WTC11 (cell line): ENCODE measurements at regions not wholly inside any gene's neighbourhood (a gene's known extent, or its start where the extent isn't known, plus 50 kb on each side); places are given as distances from the start of the nearest gene placed in this dataset.

Experiments
- ATAC-seq: fragments of 200-7000 bp; cut with Tn5 transposase; 2 replicates; pipeline ENCODE4 v1.10.0; 2021; ENCODE audit warnings: mild to moderate bottlenecking, moderate library complexity
- CTCF ChIA-PET: fragments of 300-600 bp; sonication (Branson Sonifier 250); formaldehyde crosslinking; loops from one replicate; lab custom pipeline; 2021; ENCODE audit warnings: antibody characterized with exemption; lab: Charles Lee
- POLR2A ChIA-PET: fragments of 350-600 bp; sonication (Branson Sonifier 250); formaldehyde crosslinking; loops from one replicate; lab custom pipeline; 2021; ENCODE audit warnings: antibody characterized with exemption; lab: Charles Lee
- DNase-seq: peaks from one replicate; pipeline ENCODE4 v3.0.0; 2021; ENCODE audit warnings: low spot score
- H3K27ac Mint-ChIP-seq: 2 replicates; pipeline ENCODE4 v1.8.0; 2021; ENCODE audit warnings: mixed read lengths
- H3K27me3 Mint-ChIP-seq: 2 replicates; pipeline ENCODE4 v1.8.0; 2021; ENCODE audit warnings: low read depth, mild to moderate bottlenecking, moderate library complexity, mixed read lengths
- H3K36me3 Mint-ChIP-seq: 2 replicates; pipeline ENCODE4 v1.8.0; 2021; ENCODE audit warnings: mixed read lengths
- H3K4me1 Mint-ChIP-seq: 2 replicates; pipeline ENCODE4 v1.8.0; 2022; ENCODE audit warnings: mixed read lengths
- H3K4me3 Mint-ChIP-seq: 2 replicates; pipeline ENCODE4 v1.8.0; 2021; ENCODE audit warnings: mild to moderate bottlenecking, moderate library complexity, mixed read lengths
- H3K9me3 Mint-ChIP-seq: 2 replicates; pipeline ENCODE4 v1.8.0; 2021; ENCODE audit warnings: mixed read lengths
- CREM ChIP-seq: sonication (generic); formaldehyde crosslinking; IDR thresholded peaks from 2 replicates; pipeline ENCODE4 v1.8.1; 2022; ENCODE audit warnings: mild to moderate bottlenecking, missing genetic modification reagents, moderate library complexity
- ELF4 ChIP-seq: sonication (generic); formaldehyde crosslinking; IDR thresholded peaks from 2 replicates; pipeline ENCODE4 v1.8.1; 2022; ENCODE audit warnings: low read depth, mild to moderate bottlenecking, moderate library complexity, missing genetic modification reagents
- ETV6 ChIP-seq: sonication (generic); formaldehyde crosslinking; IDR thresholded peaks from 2 replicates; pipeline ENCODE4 v1.8.1; 2022; ENCODE audit warnings: mild to moderate bottlenecking, missing genetic modification reagents
- FOXK1 ChIP-seq: sonication (generic); formaldehyde crosslinking; IDR thresholded peaks from 2 replicates; pipeline ENCODE4 v1.8.0; 2022; ENCODE audit warnings: mild to moderate bottlenecking, moderate library complexity, missing genetic modification reagents
- FOXP1 ChIP-seq: sonication (generic); formaldehyde crosslinking; IDR thresholded peaks from 2 replicates; pipeline ENCODE4 v1.8.0; 2022; ENCODE audit warnings: missing genetic modification reagents, mild to moderate bottlenecking, moderate library complexity, borderline replicate concordance
- JAZF1 ChIP-seq: fragments of 250-450 bp; sonication (Bioruptor Pico); IDR thresholded peaks from 2 replicates; pipeline ENCODE4 v1.9.0; 2021; ENCODE audit warnings: moderate library complexity, mild to moderate bottlenecking, inconsistent platforms
- NFYB ChIP-seq: sonication (generic); formaldehyde crosslinking; conservative IDR thresholded peaks from 2 replicates; pipeline ENCODE4 v1.8.0; 2022; ENCODE audit warnings: low read depth, missing genetic modification reagents
- NR2C2 ChIP-seq: sonication (generic); formaldehyde crosslinking; IDR thresholded peaks from 2 replicates; pipeline ENCODE4 v1.8.0; 2022; ENCODE audit warnings: mild to moderate bottlenecking, missing genetic modification reagents
- PRRX2 ChIP-seq: fragments of 250-450 bp; sonication (Bioruptor Pico); IDR thresholded peaks from 2 replicates; pipeline ENCODE4 v1.8.0; 2021; ENCODE audit warnings: mild to moderate bottlenecking
- TEAD4 ChIP-seq: sonication (generic); formaldehyde crosslinking; IDR thresholded peaks from 2 replicates; pipeline ENCODE4 v1.8.0; 2022; ENCODE audit warnings: mild to moderate bottlenecking, missing genetic modification reagents
- TF ChIP-seq, protein P1 (sequence below): sonication (generic); formaldehyde crosslinking; IDR thresholded peaks from 2 replicates; pipeline ENCODE4 v1.8.1; 2023; ENCODE audit warnings: mild to moderate bottlenecking, missing genetic modification reagents, borderline replicate concordance
- TF ChIP-seq, protein P2 (sequence below): sonication (generic); formaldehyde crosslinking; IDR thresholded peaks from 2 replicates; pipeline ENCODE4 v1.8.1; 2023; ENCODE audit warnings: mild to moderate bottlenecking, missing genetic modification reagents
- TF ChIP-seq, protein P3 (sequence below): sonication (generic); formaldehyde crosslinking; IDR thresholded peaks from 2 replicates; pipeline ENCODE4 v1.8.0; 2022; ENCODE audit warnings: mild to moderate bottlenecking, missing genetic modification reagents
- TF ChIP-seq, protein P4 (sequence below): sonication (generic); formaldehyde crosslinking; IDR thresholded peaks from 2 replicates; pipeline ENCODE4 v1.8.1; 2022; ENCODE audit warnings: mild to moderate bottlenecking, moderate library complexity, missing genetic modification reagents
- TF ChIP-seq, protein P5 (sequence below): sonication (generic); formaldehyde crosslinking; IDR thresholded peaks from 2 replicates; pipeline ENCODE4 v1.8.0; 2022; ENCODE audit warnings: mild to moderate bottlenecking, missing genetic modification reagents
- TF ChIP-seq, protein P6 (sequence below): fragments of 250-450 bp; sonication (Bioruptor Pico); conservative IDR thresholded peaks from 2 replicates; pipeline ENCODE4 v1.9.0; 2021; ENCODE audit warnings: mild to moderate bottlenecking
- TF ChIP-seq, protein P7 (sequence below): sonication (generic); formaldehyde crosslinking; IDR thresholded peaks from 2 replicates; pipeline ENCODE4 v1.8.1; 2023; ENCODE audit warnings: mild to moderate bottlenecking, missing genetic modification reagents
- TF ChIP-seq, protein P8 (sequence below): sonication (generic); formaldehyde crosslinking; conservative IDR thresholded peaks from 2 replicates; pipeline ENCODE4 v1.8.1; 2022; ENCODE audit warnings: mild to moderate bottlenecking, missing genetic modification reagents
- TF ChIP-seq, protein P9 (sequence below): fragments of 250-450 bp; sonication (Bioruptor Pico); IDR thresholded peaks from 2 replicates; pipeline ENCODE4 v1.9.0; 2021; ENCODE audit warnings: mild to moderate bottlenecking, borderline replicate concordance

DNA sequence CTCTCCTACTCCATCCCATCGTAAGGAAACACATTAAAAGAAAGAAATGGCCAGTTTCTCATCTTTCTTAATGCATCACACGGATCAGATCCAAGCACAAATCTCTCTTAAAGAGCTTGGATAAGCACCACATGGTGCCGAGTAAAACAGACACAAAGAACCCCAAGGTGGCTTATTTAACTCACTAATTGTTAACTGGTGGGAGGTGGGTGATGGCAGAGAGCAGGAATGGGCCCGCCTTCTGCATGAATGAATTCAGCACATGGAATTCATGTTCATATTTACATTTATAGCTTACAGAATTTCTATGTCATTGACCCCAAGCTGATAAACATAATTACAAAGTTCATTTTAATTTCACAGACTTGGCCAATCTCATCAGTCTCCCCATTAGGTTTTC is 89.9 kb downstream of the MZT1 start:
- TF ChIP-seq, protein P1, sequence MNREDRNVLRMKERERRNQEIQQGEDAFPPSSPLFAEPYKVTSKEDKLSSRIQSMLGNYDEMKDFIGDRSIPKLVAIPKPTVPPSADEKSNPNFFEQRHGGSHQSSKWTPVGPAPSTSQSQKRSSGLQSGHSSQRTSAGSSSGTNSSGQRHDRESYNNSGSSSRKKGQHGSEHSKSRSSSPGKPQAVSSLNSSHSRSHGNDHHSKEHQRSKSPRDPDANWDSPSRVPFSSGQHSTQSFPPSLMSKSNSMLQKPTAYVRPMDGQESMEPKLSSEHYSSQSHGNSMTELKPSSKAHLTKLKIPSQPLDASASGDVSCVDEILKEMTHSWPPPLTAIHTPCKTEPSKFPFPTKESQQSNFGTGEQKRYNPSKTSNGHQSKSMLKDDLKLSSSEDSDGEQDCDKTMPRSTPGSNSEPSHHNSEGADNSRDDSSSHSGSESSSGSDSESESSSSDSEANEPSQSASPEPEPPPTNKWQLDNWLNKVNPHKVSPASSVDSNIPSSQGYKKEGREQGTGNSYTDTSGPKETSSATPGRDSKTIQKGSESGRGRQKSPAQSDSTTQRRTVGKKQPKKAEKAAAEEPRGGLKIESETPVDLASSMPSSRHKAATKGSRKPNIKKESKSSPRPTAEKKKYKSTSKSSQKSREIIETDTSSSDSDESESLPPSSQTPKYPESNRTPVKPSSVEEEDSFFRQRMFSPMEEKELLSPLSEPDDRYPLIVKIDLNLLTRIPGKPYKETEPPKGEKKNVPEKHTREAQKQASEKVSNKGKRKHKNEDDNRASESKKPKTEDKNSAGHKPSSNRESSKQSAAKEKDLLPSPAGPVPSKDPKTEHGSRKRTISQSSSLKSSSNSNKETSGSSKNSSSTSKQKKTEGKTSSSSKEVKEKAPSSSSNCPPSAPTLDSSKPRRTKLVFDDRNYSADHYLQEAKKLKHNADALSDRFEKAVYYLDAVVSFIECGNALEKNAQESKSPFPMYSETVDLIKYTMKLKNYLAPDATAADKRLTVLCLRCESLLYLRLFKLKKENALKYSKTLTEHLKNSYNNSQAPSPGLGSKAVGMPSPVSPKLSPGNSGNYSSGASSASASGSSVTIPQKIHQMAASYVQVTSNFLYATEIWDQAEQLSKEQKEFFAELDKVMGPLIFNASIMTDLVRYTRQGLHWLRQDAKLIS (CRISPR knock-in tag): no peak
- TF ChIP-seq TEAD4 (CRISPR knock-in tag) (no peak), FOXK1 (CRISPR knock-in tag) (no peak), PRRX2 (CRISPR knock-in tag) (no peak), ELF4 (CRISPR knock-in tag) (no peak), CREM (CRISPR knock-in tag) (no peak), JAZF1 (no peak), FOXP1 (CRISPR knock-in tag) (no peak), NR2C2 (CRISPR knock-in tag) (no peak), NFYB (CRISPR knock-in tag) (no peak), ETV6 (CRISPR knock-in tag) (no peak)
- TF ChIP-seq, protein P2, sequence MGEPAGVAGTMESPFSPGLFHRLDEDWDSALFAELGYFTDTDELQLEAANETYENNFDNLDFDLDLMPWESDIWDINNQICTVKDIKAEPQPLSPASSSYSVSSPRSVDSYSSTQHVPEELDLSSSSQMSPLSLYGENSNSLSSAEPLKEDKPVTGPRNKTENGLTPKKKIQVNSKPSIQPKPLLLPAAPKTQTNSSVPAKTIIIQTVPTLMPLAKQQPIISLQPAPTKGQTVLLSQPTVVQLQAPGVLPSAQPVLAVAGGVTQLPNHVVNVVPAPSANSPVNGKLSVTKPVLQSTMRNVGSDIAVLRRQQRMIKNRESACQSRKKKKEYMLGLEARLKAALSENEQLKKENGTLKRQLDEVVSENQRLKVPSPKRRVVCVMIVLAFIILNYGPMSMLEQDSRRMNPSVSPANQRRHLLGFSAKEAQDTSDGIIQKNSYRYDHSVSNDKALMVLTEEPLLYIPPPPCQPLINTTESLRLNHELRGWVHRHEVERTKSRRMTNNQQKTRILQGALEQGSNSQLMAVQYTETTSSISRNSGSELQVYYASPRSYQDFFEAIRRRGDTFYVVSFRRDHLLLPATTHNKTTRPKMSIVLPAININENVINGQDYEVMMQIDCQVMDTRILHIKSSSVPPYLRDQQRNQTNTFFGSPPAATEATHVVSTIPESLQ (CRISPR knock-in tag): no peak
- TF ChIP-seq, protein P3, sequence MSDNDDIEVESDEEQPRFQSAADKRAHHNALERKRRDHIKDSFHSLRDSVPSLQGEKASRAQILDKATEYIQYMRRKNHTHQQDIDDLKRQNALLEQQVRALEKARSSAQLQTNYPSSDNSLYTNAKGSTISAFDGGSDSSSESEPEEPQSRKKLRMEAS (CRISPR knock-in tag): no peak
- TF ChIP-seq, protein P4, sequence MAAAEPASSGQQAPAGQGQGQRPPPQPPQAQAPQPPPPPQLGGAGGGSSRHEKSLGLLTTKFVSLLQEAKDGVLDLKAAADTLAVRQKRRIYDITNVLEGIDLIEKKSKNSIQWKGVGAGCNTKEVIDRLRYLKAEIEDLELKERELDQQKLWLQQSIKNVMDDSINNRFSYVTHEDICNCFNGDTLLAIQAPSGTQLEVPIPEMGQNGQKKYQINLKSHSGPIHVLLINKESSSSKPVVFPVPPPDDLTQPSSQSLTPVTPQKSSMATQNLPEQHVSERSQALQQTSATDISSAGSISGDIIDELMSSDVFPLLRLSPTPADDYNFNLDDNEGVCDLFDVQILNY (CRISPR knock-in tag): no peak
- TF ChIP-seq, protein P5, sequence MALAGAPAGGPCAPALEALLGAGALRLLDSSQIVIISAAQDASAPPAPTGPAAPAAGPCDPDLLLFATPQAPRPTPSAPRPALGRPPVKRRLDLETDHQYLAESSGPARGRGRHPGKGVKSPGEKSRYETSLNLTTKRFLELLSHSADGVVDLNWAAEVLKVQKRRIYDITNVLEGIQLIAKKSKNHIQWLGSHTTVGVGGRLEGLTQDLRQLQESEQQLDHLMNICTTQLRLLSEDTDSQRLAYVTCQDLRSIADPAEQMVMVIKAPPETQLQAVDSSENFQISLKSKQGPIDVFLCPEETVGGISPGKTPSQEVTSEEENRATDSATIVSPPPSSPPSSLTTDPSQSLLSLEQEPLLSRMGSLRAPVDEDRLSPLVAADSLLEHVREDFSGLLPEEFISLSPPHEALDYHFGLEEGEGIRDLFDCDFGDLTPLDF: no peak
- TF ChIP-seq, protein P6, sequence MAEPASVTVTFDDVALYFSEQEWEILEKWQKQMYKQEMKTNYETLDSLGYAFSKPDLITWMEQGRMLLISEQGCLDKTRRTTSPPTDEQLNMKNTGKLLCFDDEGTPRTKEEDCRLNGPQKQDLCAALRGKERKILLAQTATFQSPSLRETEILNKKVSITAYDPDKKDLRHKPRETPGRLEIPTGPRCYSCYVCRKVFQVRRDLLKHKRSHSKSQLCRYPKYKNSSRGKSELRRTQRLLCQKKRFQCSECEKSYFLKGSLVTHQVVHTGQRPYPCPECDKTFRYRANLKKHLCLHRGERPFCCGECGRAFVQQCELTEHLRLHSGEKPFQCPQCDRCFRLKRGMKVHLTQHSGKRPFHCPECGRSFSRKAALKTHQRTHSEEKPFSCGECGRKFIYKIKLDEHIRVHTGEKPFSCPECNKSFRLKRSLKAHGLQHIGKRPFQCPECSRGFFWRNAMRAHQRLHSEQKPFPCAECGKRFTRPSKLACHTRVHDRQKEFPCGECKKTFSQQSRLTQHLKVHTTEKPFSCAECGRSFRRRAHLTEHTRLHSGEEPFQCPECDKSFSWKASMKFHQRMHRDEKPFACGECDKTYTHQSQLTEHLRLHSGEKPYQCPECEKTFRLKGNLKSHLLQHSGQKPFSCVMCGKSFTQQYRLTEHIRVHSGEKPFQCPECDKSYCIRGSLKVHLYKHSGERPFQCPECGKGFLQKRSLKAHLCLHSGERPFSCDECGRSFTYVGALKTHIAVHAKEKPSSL (CRISPR knock-in tag): no peak
- TF ChIP-seq, protein P7, sequence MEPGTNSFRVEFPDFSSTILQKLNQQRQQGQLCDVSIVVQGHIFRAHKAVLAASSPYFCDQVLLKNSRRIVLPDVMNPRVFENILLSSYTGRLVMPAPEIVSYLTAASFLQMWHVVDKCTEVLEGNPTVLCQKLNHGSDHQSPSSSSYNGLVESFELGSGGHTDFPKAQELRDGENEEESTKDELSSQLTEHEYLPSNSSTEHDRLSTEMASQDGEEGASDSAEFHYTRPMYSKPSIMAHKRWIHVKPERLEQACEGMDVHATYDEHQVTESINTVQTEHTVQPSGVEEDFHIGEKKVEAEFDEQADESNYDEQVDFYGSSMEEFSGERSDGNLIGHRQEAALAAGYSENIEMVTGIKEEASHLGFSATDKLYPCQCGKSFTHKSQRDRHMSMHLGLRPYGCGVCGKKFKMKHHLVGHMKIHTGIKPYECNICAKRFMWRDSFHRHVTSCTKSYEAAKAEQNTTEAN (CRISPR knock-in tag): no peak
- TF ChIP-seq, protein P8, sequence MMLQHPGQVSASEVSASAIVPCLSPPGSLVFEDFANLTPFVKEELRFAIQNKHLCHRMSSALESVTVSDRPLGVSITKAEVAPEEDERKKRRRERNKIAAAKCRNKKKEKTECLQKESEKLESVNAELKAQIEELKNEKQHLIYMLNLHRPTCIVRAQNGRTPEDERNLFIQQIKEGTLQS (CRISPR knock-in tag): no peak
- TF ChIP-seq, protein P9, sequence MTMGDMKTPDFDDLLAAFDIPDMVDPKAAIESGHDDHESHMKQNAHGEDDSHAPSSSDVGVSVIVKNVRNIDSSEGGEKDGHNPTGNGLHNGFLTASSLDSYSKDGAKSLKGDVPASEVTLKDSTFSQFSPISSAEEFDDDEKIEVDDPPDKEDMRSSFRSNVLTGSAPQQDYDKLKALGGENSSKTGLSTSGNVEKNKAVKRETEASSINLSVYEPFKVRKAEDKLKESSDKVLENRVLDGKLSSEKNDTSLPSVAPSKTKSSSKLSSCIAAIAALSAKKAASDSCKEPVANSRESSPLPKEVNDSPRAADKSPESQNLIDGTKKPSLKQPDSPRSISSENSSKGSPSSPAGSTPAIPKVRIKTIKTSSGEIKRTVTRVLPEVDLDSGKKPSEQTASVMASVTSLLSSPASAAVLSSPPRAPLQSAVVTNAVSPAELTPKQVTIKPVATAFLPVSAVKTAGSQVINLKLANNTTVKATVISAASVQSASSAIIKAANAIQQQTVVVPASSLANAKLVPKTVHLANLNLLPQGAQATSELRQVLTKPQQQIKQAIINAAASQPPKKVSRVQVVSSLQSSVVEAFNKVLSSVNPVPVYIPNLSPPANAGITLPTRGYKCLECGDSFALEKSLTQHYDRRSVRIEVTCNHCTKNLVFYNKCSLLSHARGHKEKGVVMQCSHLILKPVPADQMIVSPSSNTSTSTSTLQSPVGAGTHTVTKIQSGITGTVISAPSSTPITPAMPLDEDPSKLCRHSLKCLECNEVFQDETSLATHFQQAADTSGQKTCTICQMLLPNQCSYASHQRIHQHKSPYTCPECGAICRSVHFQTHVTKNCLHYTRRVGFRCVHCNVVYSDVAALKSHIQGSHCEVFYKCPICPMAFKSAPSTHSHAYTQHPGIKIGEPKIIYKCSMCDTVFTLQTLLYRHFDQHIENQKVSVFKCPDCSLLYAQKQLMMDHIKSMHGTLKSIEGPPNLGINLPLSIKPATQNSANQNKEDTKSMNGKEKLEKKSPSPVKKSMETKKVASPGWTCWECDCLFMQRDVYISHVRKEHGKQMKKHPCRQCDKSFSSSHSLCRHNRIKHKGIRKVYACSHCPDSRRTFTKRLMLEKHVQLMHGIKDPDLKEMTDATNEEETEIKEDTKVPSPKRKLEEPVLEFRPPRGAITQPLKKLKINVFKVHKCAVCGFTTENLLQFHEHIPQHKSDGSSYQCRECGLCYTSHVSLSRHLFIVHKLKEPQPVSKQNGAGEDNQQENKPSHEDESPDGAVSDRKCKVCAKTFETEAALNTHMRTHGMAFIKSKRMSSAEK (CRISPR knock-in tag): no peak
- no peaks in the 10 kb centered on the region for H3K27me3 Mint-ChIP-seq
- H3K4me3 Mint-ChIP-seq: no peak overlapping the region
- peaks cover 29% of the 10 kb centered on the region for H3K4me1 Mint-ChIP-seq
- DNase-seq: no peak
- no peaks in the 10 kb centered on the region for H3K9me3 Mint-ChIP-seq
- ATAC-seq: peak; percentile 45
- no peak overlapping the region for H3K27ac Mint-ChIP-seq
- ChIA-PET POLR2A (no interaction called here), CTCF (interaction anchor here (1.2 to 2.0 kb wide), 2 partner anchors 11 to 14 kb away, joined by 5 to 9 read pairs; no protein-coding TSS in a partner anchor)
- no peaks in the 10 kb centered on the region for H3K36me3 Mint-ChIP-seq
